ENCODE measurements at regions not wholly inside any gene's neighbourhood (a gene's known extent, or its start where the extent isn't known, plus 50 kb on each side); places are given as distances from the start of the nearest gene placed in this dataset.

GRCh38 chrX:122440832-122441231 is 743.2 kb upstream of the GRIA3 start:
- Histone ChIP-seq H3K36me3 (replicated peaks; ENCODE audit: insufficient read depth, low read length) (no peaks in the 10 kb centered on the region), H4K20me1 (ENCODE audit: insufficient read depth, low read length) (no peaks in the 10 kb centered on the region), H2AFZ (ENCODE audit: low read length) (no peak overlapping the region), H3K4me3 (ENCODE audit: low read length) (no peak overlapping the region), H3K4me1 (ENCODE audit: low read length) (no peaks in the 10 kb centered on the region), H3K9ac (ENCODE audit: low read length) (no peak overlapping the region), H3K9me2 (replicated peaks; ENCODE audit: insufficient read depth, low read length) (no peaks in the 10 kb centered on the region), H3K27me3 (replicated peaks; ENCODE audit: insufficient read depth, low read length) (no peaks in the 10 kb centered on the region), H3K4me2 (ENCODE audit: low read depth, low read length) (no peak overlapping the region), H3K79me2 (ENCODE audit: low read length) (no peaks in the 10 kb centered on the region), H3F3A (ENCODE audit: insufficient read depth, low read length) (no peaks in the 10 kb centered on the region), H3K9me3 (replicated peaks; ENCODE audit: insufficient read depth, low read length) (no peaks in the 10 kb centered on the region), H3K27ac (ENCODE audit: low read length) (no peak overlapping the region)
- TF ChIP-seq EZH2phosphoT487 (IDR thresholded peaks at IDR 0.05; ENCODE audit: low read length) (no peak), CTCF (IDR thresholded peaks at IDR 0.05; ENCODE audit: low read length) (no peak), EZH2 (optimal IDR thresholded peaks at IDR 0.05; ENCODE audit: low read depth, low read length) (no peak)
- DNase-seq: no peak

- Histone ChIP-seq H3K4me2 (ENCODE audit: low read depth, low read length) (no peak overlapping the region), H3K27me3 (replicated peaks; ENCODE audit: insufficient read depth, low read length) (no peaks in the 10 kb centered on the region), H3K9me2 (replicated peaks; ENCODE audit: insufficient read depth, low read length) (no peaks in the 10 kb centered on the region), H3K4me3 (ENCODE audit: low read length) (no peak overlapping the region), H2AFZ (ENCODE audit: low read length) (no peak overlapping the region), H3K27ac (ENCODE audit: low read length) (no peak overlapping the region), H3K36me3 (replicated peaks; ENCODE audit: insufficient read depth, low read length) (no peaks in the 10 kb centered on the region), H4K20me1 (ENCODE audit: insufficient read depth, low read length) (no peaks in the 10 kb centered on the region), H3K4me1 (ENCODE audit: low read length) (no peaks in the 10 kb centered on the region), H3K9ac (ENCODE audit: low read length) (no peak overlapping the region), H3F3A (ENCODE audit: insufficient read depth, low read length) (no peaks in the 10 kb centered on the region), H3K9me3 (replicated peaks; ENCODE audit: insufficient read depth, low read length) (no peaks in the 10 kb centered on the region), H3K79me2 (ENCODE audit: low read length) (no peaks in the 10 kb centered on the region)
- no peak for DNase-seq
- no peak for TF ChIP-seq EZH2 (optimal IDR thresholded peaks at IDR 0.05; ENCODE audit: low read depth, low read length)
- TF ChIP-seq EZH2phosphoT487 (IDR thresholded peaks at IDR 0.05; ENCODE audit: low read length): no peak
- TF ChIP-seq CTCF (IDR thresholded peaks at IDR 0.05; ENCODE audit: low read length): no peak
Measured at GRCh38 chrX:122441451-122441850, 742.6 kb upstream of the GRIA3 start.

- no peaks in the 10 kb centered on the region for H3K9me3 ChIP-seq (replicated peaks; ENCODE audit: insufficient read depth, low read length)
- H3K9me2 ChIP-seq (replicated peaks; ENCODE audit: insufficient read depth, low read length): no peaks in the 10 kb centered on the region
- no peaks in the 10 kb centered on the region for H4K20me1 ChIP-seq (ENCODE audit: insufficient read depth, low read length)
- no peaks in the 10 kb centered on the region for H3K36me3 ChIP-seq (replicated peaks; ENCODE audit: insufficient read depth, low read length)
- no peak overlapping the region for H2AFZ ChIP-seq (ENCODE audit: low read length)
- DNase-seq: no peak
- H3K79me2 ChIP-seq (ENCODE audit: low read length): no peaks in the 10 kb centered on the region
- no peaks in the 10 kb centered on the region for H3K4me1 ChIP-seq (ENCODE audit: low read length)
- no peaks in the 10 kb centered on the region for H3F3A ChIP-seq (ENCODE audit: insufficient read depth, low read length)
- no peak overlapping the region for H3K4me2 ChIP-seq (ENCODE audit: low read depth, low read length)
- no peak overlapping the region for H3K9ac ChIP-seq (ENCODE audit: low read length)
- no peak overlapping the region for H3K27ac ChIP-seq (ENCODE audit: low read length)
- no peaks in the 10 kb centered on the region for H3K27me3 ChIP-seq (replicated peaks; ENCODE audit: insufficient read depth, low read length)
- no peak overlapping the region for H3K4me3 ChIP-seq (ENCODE audit: low read length)
- TF ChIP-seq CTCF (IDR thresholded peaks at IDR 0.05; ENCODE audit: low read length) (no peak), EZH2 (optimal IDR thresholded peaks at IDR 0.05; ENCODE audit: low read depth, low read length) (no peak), EZH2phosphoT487 (IDR thresholded peaks at IDR 0.05; ENCODE audit: low read length) (no peak)
Measured at GRCh38 chrX:122445466-122445865, 738.6 kb upstream of the GRIA3 start.
